HG02840 (cell line): ENCODE measurements at regions not wholly inside any gene's neighbourhood (a gene's known extent, or its start where the extent isn't known, plus 50 kb on each side); places are given as distances from the start of the nearest gene placed in this dataset.

ENCODE experiments used
- ATAC-seq: cut with Tn5 transposase; IDR thresholded peaks from one replicate; pipeline ENCODE4 v1.9.1; 2021; ENCODE audit warnings: mild to moderate bottlenecking, moderate library complexity, moderate number of reproducible peaks; ENCODE audit not compliant: unreplicated experiment, low FRiP score

DNA sequence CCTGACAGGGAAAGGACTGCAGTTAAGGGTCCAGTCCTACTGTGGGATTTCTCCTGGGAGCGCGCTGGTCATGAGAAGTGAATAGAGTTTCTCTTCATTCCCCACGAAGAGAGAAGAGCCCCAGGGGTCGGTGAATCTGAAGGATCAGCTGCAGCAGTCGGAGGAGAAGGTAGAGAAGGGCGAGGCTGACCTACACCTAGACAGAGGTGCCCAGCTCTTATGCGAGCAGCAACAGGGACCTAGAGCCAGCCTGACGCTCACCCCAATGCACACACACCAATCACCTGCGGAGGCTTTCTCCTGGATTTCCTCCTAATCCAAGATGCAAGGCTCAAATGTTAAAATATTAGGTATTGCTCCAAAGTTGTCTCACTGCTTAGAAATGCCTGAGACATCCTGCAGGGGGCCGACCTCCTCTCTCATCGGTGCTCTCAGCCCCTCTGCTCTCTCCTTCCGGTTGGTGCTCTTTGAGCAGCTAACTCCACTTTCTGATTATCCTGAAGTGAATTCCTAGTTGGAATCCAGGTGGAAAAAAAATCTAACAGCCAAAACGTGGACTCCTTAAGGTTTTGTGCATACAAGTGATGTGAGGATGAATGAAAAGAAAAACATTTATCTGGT lies 176.4 kb downstream of the AHR start:
- ATAC-seq: no peak

- ATAC-seq: no peak
Observed at GRCh38 chr7:17477182-17477581, 178.7 kb downstream of the AHR start.

DNA sequence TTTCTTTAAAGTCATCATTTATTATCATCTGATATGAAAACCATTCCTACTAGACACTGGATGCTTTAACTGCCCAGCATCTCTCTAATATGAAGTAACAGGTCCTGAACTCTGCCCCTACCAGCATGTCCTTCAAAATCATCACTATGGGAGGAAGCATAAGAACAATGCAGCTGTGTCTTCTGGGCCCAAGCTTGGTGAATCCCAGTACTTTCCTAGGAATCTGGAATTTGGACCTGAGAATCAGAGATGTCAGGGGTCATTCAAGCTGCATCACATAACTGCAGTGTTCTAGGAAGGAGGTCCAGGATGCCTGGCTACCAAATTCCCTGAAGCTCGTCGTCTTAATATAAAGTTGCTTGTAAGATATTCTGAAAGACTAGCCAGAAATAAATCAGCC lies 182.7 kb downstream of the AHR start:
- ATAC-seq: no peak

- no peak for ATAC-seq
Observed at GRCh38 chr7:17485368-17485767, 186.9 kb downstream of the AHR start.

GRCh38 chr7:17485904-17486303 lies 187.5 kb downstream of the AHR start:
- no peak for ATAC-seq

DNA sequence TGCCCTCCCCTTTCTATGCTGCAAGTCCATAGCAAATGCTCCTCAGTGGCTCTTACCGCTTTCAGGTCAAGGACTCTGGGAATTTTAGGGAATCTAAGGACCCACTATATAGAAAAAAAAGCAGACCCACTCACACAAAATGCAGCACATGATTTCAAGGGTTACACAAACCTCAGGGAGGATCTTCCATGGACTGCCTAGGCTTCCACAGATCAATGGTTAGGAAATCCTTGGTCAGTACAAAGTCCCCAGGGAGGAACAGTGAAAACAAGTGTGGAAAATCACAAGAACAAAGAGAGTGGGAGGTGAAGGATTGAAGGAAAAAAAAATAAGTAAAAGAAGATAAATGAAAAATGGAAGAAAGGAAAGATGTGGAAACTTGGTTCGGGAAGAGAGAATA lies 188.4 kb downstream of the AHR start:
- no peak for ATAC-seq

DNA sequence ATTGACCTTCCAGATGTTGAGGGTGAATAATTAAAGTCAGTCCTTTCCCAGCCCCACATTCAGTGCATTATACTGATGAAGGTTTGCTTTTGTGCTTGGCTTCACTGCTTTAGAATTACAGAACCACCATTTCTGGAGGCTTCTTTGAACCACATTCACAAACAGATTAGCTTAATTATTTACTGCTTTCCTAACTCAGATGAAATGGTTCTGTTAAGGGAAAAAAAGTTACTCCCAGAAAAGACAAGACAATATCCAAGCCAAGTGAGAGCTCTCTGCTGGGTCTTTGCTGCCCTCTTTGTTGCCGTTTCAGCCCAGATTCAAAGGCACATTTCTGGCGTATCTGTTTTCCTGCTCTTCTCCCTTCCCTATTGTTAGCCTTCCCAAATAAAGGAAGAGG lies 188.9 kb downstream of the AHR start:
- ATAC-seq: no peak

GRCh38 chr7:17488829-17489228 lies 190.4 kb downstream of the AHR start:
- ATAC-seq: no peak

- ATAC-seq: no peak
Observed at GRCh38 chr7:17489961-17490360, 191.5 kb downstream of the AHR start.

DNA sequence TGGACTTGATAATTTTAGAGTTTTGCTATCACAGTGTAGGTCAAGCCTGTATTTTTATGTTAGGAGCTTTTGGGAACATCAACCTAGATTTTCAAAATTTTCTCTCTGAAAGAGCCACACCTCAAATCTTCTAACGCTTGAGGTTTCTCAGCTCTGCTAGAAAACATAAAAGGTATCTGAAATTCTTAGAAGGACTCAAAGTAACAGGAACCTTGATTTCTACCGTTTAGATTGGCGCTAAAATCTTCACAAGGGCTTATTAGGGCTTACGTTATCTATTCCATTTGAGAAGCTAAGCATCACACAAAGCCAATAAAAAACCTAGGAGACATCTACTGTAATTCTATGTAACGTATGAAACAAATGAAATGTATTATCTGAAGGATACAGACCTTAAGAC lies 192.4 kb downstream of the AHR start:
- no peak for ATAC-seq

DNA sequence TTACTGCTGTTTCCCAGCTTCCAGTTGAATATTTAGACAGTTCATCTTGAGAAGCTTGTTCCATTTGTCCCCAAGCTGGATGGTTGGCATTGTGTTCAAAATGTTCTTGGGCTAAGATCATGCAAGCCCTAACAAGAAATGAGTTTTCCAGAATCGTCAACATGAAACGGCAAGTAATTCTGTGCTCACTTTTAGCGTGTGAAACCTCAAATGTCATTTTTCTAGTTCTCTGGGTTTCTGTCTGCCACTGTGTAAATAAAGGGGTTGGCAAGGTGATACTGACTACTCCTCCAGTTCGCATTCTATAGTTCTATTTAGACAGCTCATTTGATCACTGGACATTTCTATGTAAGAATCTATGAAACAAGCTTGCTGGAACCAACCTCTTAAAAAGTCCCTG lies 194.0 kb downstream of the AHR start:
- ATAC-seq: no peak

DNA sequence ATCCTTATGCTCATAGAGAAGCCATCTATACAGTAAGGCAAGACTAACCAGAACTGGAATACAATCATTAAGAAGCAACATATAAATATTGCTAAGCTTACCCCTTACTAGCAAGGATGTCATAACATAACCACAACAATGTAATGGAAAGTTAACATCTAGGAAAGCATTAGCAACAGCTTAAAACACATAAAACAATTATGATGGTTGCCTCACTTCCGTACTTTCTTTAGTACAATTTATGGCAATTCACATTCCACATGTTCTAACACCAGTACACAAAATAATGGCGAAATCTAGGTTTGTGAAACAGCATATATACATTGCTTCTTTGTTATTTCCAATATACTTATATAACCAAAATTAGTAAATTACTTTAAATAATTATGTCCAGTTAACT lies 195.0 kb downstream of the AHR start:
- ATAC-seq: no peak

GRCh38 chr7:17495655-17496394 lies 197.4 kb downstream of the AHR start:
- no peak for ATAC-seq

DNA sequence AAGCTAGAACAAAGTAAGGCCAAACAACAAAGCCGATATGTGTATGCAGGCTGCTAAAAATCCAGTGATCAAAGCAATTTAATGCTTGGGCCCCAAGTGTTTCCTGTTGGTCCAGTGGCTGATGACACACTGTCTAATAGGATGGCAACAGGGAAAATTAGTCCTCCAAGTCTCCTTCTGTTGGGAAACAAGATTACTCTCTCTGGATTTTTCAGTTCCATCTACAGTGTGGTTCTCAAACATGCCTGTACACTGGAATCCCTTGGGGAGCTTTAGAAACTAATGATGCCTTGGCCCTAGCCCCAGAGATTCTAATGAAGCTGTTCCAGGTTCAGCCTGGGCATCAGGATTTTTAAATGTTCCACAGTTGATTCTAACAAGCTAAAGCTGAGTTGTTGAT lies 198.7 kb downstream of the AHR start:
- ATAC-seq: no peak

DNA sequence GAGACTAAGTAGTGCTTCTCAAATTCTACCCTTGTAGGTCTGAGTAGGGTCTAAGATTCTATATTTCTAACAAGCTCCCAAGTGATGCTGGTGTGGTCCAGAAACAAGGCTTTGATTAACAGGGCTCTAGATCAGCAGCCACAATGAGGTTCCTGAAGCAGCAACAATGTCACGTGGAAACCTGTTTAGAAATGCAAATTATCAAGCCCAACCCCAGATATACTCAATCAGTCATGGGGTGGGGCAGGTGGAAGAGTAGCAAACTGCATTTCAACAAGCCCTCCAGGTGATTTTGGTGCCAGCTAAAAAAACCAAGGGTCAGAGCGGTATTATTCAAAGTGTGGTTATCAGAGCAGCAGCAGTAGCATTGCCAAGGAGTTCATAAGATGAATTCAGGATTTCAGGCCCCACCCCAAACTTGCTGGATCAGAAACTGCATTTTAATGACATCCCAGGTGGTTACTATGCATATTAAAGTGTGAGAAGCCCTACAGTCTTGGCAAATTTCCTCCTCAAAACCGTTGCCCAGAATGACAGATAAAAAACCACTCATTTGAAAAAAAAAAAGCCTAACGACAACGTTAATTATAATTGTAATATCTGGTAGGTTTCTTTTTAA lies 199.2 kb downstream of the AHR start:
- no peak for ATAC-seq

GRCh38 chr7:17498230-17498629 lies 199.8 kb downstream of the AHR start:
- ATAC-seq: no peak

DNA sequence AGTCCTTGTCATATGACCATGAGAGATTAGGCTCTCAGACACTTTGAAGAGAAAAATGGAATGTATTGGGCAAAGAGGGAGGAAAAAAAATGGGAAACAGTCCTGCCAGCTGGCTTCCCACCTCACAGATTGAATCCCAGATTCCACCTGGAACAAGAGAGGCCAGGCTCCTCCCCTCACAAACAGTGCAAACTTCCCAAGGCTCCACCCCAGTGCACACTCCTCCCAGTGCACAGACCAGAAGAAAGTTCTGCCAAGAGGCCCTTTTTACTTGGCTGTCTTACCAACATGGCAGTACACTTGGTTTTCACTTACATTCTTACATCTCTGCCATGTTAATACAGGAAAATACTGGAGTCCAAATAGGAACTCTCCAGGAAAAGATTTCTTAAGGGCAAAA lies 202.3 kb downstream of the AHR start:
- no peak for ATAC-seq

GRCh38 chr7:17501441-17502212 lies 203.2 kb downstream of the AHR start:
- no peak for ATAC-seq

GRCh38 chr7:17502213-17503060 lies 204.0 kb downstream of the AHR start:
- no peak for ATAC-seq

DNA sequence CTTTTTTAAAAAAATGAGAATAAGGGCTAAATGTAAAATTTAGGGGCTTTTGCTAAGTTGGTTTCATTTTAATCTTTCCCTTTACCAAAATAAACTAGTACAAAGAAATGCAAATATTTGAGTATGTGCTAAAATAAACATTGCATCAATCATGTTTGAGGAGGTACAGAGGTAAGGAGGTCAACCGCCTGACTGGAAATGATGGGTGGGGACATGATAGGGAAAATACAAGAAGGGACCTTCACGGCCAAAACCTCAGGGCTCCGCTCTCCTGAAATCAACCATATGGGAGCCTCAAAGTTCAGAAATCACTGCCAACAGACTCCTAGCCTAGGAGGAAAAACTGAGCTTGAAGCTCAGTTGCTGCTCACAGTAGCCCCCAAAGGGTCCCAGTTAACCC lies 207.6 kb downstream of the AHR start:
- ATAC-seq: peak; percentile 94
